ENCODE measurements at regions not wholly inside any gene's neighbourhood (a gene's known extent, or its start where the extent isn't known, plus 50 kb on each side); places are given as distances from the start of the nearest gene placed in this dataset.

GRCh38 chr10:6843481-6843881 is 263.4 kb upstream of the PRKCQ start (continued):
- no peak for TF ChIP-seq ZNF436 (CRISPR knock-in tag; IDR thresholded peaks at IDR 0.05)

GRCh38 chr10:6842722-6843121 is 262.6 kb upstream of the PRKCQ start:
- Histone ChIP-seq H3K4me3 (no peak overlapping the region), H3K36me3 (ENCODE audit: control insufficient read depth, insufficient read depth, low read length) (no peaks in the 10 kb centered on the region), H3K4me1 (replicated peaks in 1 of 2; ENCODE audit: control insufficient read depth in 2 of 2, insufficient read depth in 2 of 2, low read length in 2 of 2) (no peaks in the 10 kb centered on the region), H4K20me1 (replicated peaks; ENCODE audit: control insufficient read depth, insufficient read depth, low read length) (no peaks in the 10 kb centered on the region), H3K9me3 (replicated peaks; ENCODE audit: control insufficient read depth, insufficient read depth, low read depth, low read length) (peaks cover 1% of the 10 kb centered on the region; the same call in 1 of the 2 replicates), H3K9ac (ENCODE audit: insufficient read depth in 1 of 2, low read depth in 2 of 2, low read length in 2 of 2) (no peak overlapping the region), H3K9me1 (ENCODE audit: control insufficient read depth, insufficient read depth, low read length) (no peaks in the 10 kb centered on the region), H3K79me2 (ENCODE audit: control insufficient read depth, insufficient read depth, low read length) (no peaks in the 10 kb centered on the region), H2AFZ (ENCODE audit: low read depth, low read length) (no peak overlapping the region), H3K27ac (ENCODE audit: extremely low read depth, low read depth, low read length) (no peak overlapping the region), H3K4me2 (ENCODE audit: insufficient read depth, low read length) (no peak overlapping the region), H3K27me3 (ENCODE audit: control insufficient read depth in 2 of 2, insufficient read depth in 2 of 2, low read length in 2 of 2) (no peaks in the 10 kb centered on the region)
- in situ Hi-C loops (cut with MboI), result no loop called here
- intact Hi-C loops (cut with micrococcal nuclease), result loop anchor here (5.0 kb wide), 1 partner anchor 575 kb away; no protein-coding TSS in a partner anchor
- no TSS peak for BruUV-seq (replicated peaks)
- WGBS (ENCODE audit: insufficient coverage, low coverage, missing lambda C conversion rate), result 0% methylated on average over 1 of the region's 1 CpG
- TF ChIP-seq CEBPZ (IDR thresholded peaks at IDR 0.05; ENCODE audit: borderline replicate concordance, low read depth, low read length) (no peak), HLTF (IDR thresholded peaks at IDR 0.05) (peak; percentile 87), MBD1 (CRISPR knock-in tag; IDR thresholded peaks at IDR 0.05) (no peak)
- FAIRE-seq (no peak), DNase-seq (ENCODE audit: extremely low read depth in 1 of 4, low spot score in 3 of 4) (no peak), ATAC-seq (no peak)
- ChIA-PET CTCF (ENCODE audit: low intra/inter-chr PET ratio) (interaction anchor here (1.2 kb wide), 1 partner anchor 574 kb away, joined by 3 read pairs; no protein-coding TSS in a partner anchor), POLR2A (no interaction called here)
